ENCODE measurements at regions not wholly inside any gene's neighbourhood (a gene's known extent, or its start where the extent isn't known, plus 50 kb on each side); places are given as distances from the start of the nearest gene placed in this dataset.

GRCh38 chr2:47315475-47315874, 53.6 kb upstream of the EPCAM start:
- no peak for DNase-seq

GRCh38 chr2:47313728-47314127, 55.4 kb upstream of the EPCAM start:
- DNase-seq, result no peak

GRCh38 chr2:47313141-47313691, 55.9 kb upstream of the EPCAM start:
- no peak for DNase-seq

GRCh38 chr2:47312491-47312850, 56.6 kb upstream of the EPCAM start:
- DNase-seq, result no peak

GRCh38 chr2:47311764-47312490, 57.2 kb upstream of the EPCAM start:
- no peak for DNase-seq

GRCh38 chr2:47310801-47311560, 58.1 kb upstream of the EPCAM start:
- DNase-seq, result no peak

GRCh38 chr2:47309952-47310800, 58.9 kb upstream of the EPCAM start:
- no peak for DNase-seq

GRCh38 chr2:47309472-47309951, 59.6 kb upstream of the EPCAM start:
- no peak for DNase-seq

GRCh38 chr2:47307066-47307465, 62.0 kb upstream of the EPCAM start:
- no peak for DNase-seq

GRCh38 chr2:47304654-47305053, 64.5 kb upstream of the EPCAM start:
- no peak for DNase-seq

GRCh38 chr2:47303341-47304148, 65.6 kb upstream of the EPCAM start:
- no peak for DNase-seq

GRCh38 chr2:47302308-47302707, 66.8 kb upstream of the EPCAM start:
- DNase-seq, result no peak

- no peak for DNase-seq
Measured at GRCh38 chr2:47301731-47302130, 67.4 kb upstream of the EPCAM start.

GRCh38 chr2:47301277-47301618, 67.9 kb upstream of the EPCAM start:
- DNase-seq, result no peak

- DNase-seq, result no peak
Measured at GRCh38 chr2:47300609-47301276, 68.4 kb upstream of the EPCAM start.

- no peak for DNase-seq
Measured at GRCh38 chr2:47300081-47300480, 69.0 kb upstream of the EPCAM start.

- no peak for DNase-seq
Measured at GRCh38 chr2:47299555-47299954, 69.6 kb upstream of the EPCAM start.

GRCh38 chr2:47298771-47299170, 70.3 kb upstream of the EPCAM start:
- no peak for DNase-seq

- no peak for DNase-seq
Measured at GRCh38 chr2:47297767-47298425, 71.2 kb upstream of the EPCAM start.

- DNase-seq, result no peak
Measured at GRCh38 chr2:47295981-47296635, 73.0 kb upstream of the EPCAM start.
